GM21515 (cell line): ENCODE measurements at regions not wholly inside any gene's neighbourhood (a gene's known extent, or its start where the extent isn't known, plus 50 kb on each side); places are given as distances from the start of the nearest gene placed in this dataset.
"Not testable (repeated sequence)": the region's sequence is repeated elsewhere in the genome, so short reads cannot be mapped to it uniquely, and the experiment has no call there.

Experiments
- ATAC-seq: cut with Tn5 transposase; IDR thresholded peaks from one replicate; pipeline ENCODE4 v1.9.1; 2021; ENCODE audit not compliant: unreplicated experiment

GRCh38 chr12:19665121-19665900 lies 226.0 kb downstream of the AEBP2 start:
- ATAC-seq = no peak

GRCh38 chr12:19666070-19666469 lies 226.8 kb downstream of the AEBP2 start:
- no peak for ATAC-seq

- no peak for ATAC-seq
Observed at GRCh38 chr12:19669793-19670192, 230.5 kb downstream of the AEBP2 start.

GRCh38 chr12:19671695-19672094 lies 232.4 kb downstream of the AEBP2 start:
- ATAC-seq = no peak

GRCh38 chr12:19674437-19674836 lies 235.1 kb downstream of the AEBP2 start:
- ATAC-seq = no peak

- peak; percentile 70 for ATAC-seq
Observed at GRCh38 chr12:19675361-19675760, 236.1 kb downstream of the AEBP2 start.

- ATAC-seq = not testable (repeated sequence)
Observed at GRCh38 chr12:19678501-19678900, 239.2 kb downstream of the AEBP2 start.

- ATAC-seq = no peak
Observed at GRCh38 chr12:19681007-19681406, 241.7 kb downstream of the AEBP2 start.

- no peak for ATAC-seq
Observed at GRCh38 chr12:19683178-19683927, 244.1 kb downstream of the AEBP2 start.

- ATAC-seq = no peak
Observed at GRCh38 chr12:19687371-19687770, 248.1 kb downstream of the AEBP2 start.

GRCh38 chr12:19688532-19688931 lies 249.2 kb downstream of the AEBP2 start:
- no peak for ATAC-seq

GRCh38 chr12:19689226-19689625 lies 249.9 kb downstream of the AEBP2 start:
- ATAC-seq = no peak

GRCh38 chr12:19689801-19690472 lies 250.6 kb downstream of the AEBP2 start:
- no peak for ATAC-seq

- no peak for ATAC-seq
Observed at GRCh38 chr12:19692091-19692490, 252.8 kb downstream of the AEBP2 start.

GRCh38 chr12:19692566-19692965 lies 253.3 kb downstream of the AEBP2 start:
- no peak for ATAC-seq

GRCh38 chr12:19694627-19695026 lies 255.3 kb downstream of the AEBP2 start:
- no peak for ATAC-seq

- ATAC-seq = no peak
Observed at GRCh38 chr12:19695244-19696098, 256.2 kb downstream of the AEBP2 start.

GRCh38 chr12:19700969-19701368 lies 261.7 kb downstream of the AEBP2 start:
- ATAC-seq = no peak

GRCh38 chr12:19704966-19705365 lies 265.7 kb downstream of the AEBP2 start:
- ATAC-seq = no peak

GRCh38 chr12:19706936-19707335 lies 267.6 kb downstream of the AEBP2 start:
- no peak for ATAC-seq

GRCh38 chr12:19707948-19708409 lies 268.7 kb downstream of the AEBP2 start:
- ATAC-seq = no peak
